ENCODE measurements at regions not wholly inside any gene's neighbourhood (a gene's known extent, or its start where the extent isn't known, plus 50 kb on each side); places are given as distances from the start of the nearest gene placed in this dataset.
A peak's percentile ranks its signal among the peaks of the same experiment; 100 is the strongest.

DNA sequence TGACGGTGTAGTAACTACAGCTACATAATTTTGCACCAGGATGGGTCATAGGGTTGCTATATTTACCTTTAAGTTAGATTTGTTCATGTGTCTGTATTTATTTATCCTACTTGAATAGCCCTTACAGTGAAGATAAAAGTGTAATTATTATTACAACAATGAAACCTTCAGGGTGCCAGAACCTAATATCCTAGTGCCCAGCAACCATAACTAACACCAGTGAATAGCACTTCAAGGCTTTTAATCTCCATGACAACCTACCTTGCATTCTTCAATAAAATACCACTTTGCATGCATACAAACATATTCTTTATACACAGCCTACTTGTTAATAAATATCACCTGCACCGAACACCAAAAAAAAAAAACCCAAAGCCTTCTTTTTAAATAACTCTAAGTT lies 58.7 kb upstream of the G2E3 start:
- H3K27ac ChIP-seq (ENCODE audit: low read depth, low read length) = no peak overlapping the region
- H3K4me1 ChIP-seq (ENCODE audit: control insufficient read depth, insufficient read depth, low read length) = no peaks in the 10 kb centered on the region
- WGBS (ENCODE audit: insufficient coverage) = no CpG with 5 or more reads among the region's 2 CpGs
- H3K36me3 ChIP-seq (ENCODE audit: control insufficient read depth, insufficient read depth, low read length) = no peaks in the 10 kb centered on the region
- H3K9me3 ChIP-seq (ENCODE audit: control insufficient read depth, insufficient read depth, low read length) = no peaks in the 10 kb centered on the region
- DNase-seq (ENCODE audit: low read depth in 4 of 6, low spot score in 6 of 6) = peak in 2 of 6 donors; percentile 14 to 78
- no peaks in the 10 kb centered on the region for H3K27me3 ChIP-seq (ENCODE audit: control insufficient read depth, insufficient read depth, low read length)
- H3K4me3 ChIP-seq (ENCODE audit: low read depth, low read length) = no peak overlapping the region

DNA sequence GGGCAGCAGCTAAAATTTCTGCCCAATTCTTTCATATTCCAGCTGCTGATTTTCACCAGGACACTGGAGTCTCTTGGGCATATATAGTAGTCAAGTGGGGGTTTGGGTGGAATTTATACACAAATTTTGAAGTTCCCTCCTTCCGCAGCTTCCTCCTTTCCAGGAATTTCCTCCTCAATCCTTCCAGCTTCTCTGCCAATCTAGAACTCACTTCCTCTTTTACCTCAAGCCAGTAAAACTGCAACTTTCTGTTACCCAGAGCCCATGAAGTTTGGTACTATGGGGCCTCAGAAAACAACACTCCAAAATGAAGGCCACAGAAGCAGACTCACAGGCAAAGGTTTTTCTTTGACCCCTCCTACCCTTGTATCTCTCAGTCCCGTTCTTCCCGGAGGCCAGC lies 51.7 kb upstream of the G2E3 start:
- no peaks in the 10 kb centered on the region for H3K9me3 ChIP-seq (ENCODE audit: control insufficient read depth, insufficient read depth, low read length)
- H3K27ac ChIP-seq (ENCODE audit: low read depth, low read length) = no peak overlapping the region
- H3K27me3 ChIP-seq (ENCODE audit: control insufficient read depth, insufficient read depth, low read length) = no peaks in the 10 kb centered on the region
- H3K36me3 ChIP-seq (ENCODE audit: control insufficient read depth, insufficient read depth, low read length) = no peaks in the 10 kb centered on the region
- DNase-seq (ENCODE audit: low read depth in 4 of 6, low spot score in 6 of 6) = no peak
- H3K4me1 ChIP-seq (ENCODE audit: control insufficient read depth, insufficient read depth, low read length) = no peaks in the 10 kb centered on the region
- 94% methylated on average over 3 of the region's 3 CpGs for WGBS (ENCODE audit: insufficient coverage)
- no peak overlapping the region for H3K4me3 ChIP-seq (ENCODE audit: low read depth, low read length)

Data from spinal cord (tissue), 9 donors.